ENCODE measurements at regions not wholly inside any gene's neighbourhood (a gene's known extent, or its start where the extent isn't known, plus 50 kb on each side); places are given as distances from the start of the nearest gene placed in this dataset.

DNA sequence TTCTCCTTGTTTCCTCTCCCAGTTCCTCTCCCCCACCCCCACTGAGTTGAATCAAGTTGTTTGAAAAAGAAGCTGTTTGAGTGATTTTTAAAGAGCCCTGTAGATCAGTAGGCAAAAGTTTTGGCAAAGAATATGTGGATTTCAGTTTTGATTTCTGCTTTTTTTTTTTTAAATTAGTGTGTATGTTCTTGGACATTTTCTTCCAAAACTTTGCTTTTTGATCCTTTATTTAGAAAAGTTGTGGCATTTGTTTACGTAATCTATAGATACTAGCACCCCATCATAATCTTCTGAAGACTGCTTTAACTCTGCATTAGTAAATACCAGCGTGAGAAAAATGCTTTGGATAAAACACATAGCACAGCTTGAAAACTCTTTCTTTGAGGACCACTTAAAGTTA is 190.3 kb upstream of the SEL1L start:
- Histone ChIP-seq H3K36me3 (ENCODE audit: insufficient read depth, low read length) (no peaks in the 10 kb centered on the region), H3K9me3 (ENCODE audit: low read length) (no peaks in the 10 kb centered on the region), H3K27ac (ENCODE audit: low read depth, low read length, poor library complexity, severe bottlenecking) (no peak overlapping the region), H2AFZ (ENCODE audit: low read length) (no peak overlapping the region), H3K9me2 (ENCODE audit: low read depth, low read length) (no peaks in the 10 kb centered on the region), H3K79me2 (ENCODE audit: insufficient read depth, low read length) (no peaks in the 10 kb centered on the region), H3K4me2 (ENCODE audit: low read length) (no peak overlapping the region), H3K4me3 (ENCODE audit: low read depth, low read length, poor library complexity, severe bottlenecking) (no peak overlapping the region), H3K4me1 (ENCODE audit: insufficient read depth, low read length, severe bottlenecking) (no peaks in the 10 kb centered on the region), H4K20me1 (ENCODE audit: insufficient read depth, low read length) (no peaks in the 10 kb centered on the region), H3K9ac (ENCODE audit: low read length) (no peak overlapping the region), H3K27me3 (ENCODE audit: insufficient read depth, low read length) (no peaks in the 10 kb centered on the region), H3F3A (ENCODE audit: insufficient read depth, low read length) (no peaks in the 10 kb centered on the region)
- TF ChIP-seq, protein P1, sequence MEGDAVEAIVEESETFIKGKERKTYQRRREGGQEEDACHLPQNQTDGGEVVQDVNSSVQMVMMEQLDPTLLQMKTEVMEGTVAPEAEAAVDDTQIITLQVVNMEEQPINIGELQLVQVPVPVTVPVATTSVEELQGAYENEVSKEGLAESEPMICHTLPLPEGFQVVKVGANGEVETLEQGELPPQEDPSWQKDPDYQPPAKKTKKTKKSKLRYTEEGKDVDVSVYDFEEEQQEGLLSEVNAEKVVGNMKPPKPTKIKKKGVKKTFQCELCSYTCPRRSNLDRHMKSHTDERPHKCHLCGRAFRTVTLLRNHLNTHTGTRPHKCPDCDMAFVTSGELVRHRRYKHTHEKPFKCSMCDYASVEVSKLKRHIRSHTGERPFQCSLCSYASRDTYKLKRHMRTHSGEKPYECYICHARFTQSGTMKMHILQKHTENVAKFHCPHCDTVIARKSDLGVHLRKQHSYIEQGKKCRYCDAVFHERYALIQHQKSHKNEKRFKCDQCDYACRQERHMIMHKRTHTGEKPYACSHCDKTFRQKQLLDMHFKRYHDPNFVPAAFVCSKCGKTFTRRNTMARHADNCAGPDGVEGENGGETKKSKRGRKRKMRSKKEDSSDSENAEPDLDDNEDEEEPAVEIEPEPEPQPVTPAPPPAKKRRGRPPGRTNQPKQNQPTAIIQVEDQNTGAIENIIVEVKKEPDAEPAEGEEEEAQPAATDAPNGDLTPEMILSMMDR (IDR thresholded peaks at IDR 0.05; ENCODE audit: low read length): no peak
- no peak for TF ChIP-seq EZH2 (IDR thresholded peaks at IDR 0.05; ENCODE audit: borderline replicate concordance, low read length)

DNA sequence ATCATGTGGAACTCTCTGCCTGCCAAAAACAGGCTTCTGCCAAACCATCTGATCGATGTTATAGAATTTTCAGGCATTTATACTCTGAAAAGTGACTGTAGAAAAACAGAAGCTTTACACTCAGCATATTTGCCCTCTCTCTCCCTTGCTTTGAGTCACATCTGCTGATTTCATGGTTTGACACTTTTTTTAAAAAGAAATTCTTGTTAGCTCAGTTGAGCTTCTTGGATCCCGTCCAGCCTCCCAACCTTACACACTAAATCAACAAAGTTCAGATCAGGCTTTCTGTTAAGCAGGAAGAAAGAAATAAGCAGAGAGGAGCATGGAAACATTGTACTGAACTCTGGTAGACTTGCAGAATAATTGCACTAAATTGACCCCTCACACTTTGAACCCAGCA is 193.6 kb upstream of the SEL1L start:
- H3K4me2 ChIP-seq (ENCODE audit: low read length): no peak overlapping the region
- H2AFZ ChIP-seq (ENCODE audit: low read length): no peak overlapping the region
- TF ChIP-seq, protein P1 (IDR thresholded peaks at IDR 0.05; ENCODE audit: low read length): no peak
- TF ChIP-seq EZH2 (IDR thresholded peaks at IDR 0.05; ENCODE audit: borderline replicate concordance, low read length): no peak

DNA sequence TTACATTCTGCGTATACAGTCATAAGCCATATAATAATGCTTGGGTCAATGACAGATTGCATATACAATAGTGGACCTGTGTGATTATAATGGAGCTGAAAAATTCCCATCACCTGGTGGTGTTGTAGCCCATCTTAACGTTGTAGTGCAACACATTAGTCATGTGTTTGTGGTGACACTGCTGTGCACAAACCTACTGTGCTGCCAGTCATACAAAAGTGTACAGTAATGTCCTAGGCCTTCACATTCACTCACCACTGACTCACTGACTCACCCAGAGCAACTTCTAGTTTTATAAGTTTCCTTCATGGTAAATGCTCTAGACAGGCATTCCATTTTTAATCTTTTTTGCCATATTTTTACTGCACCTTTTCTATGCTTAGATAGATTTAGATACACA is 194.8 kb upstream of the SEL1L start:
- Histone ChIP-seq H3K4me2 (ENCODE audit: low read length) (no peak overlapping the region), H3K9ac (ENCODE audit: low read length) (no peak overlapping the region), H3K9me2 (ENCODE audit: low read depth, low read length) (no peaks in the 10 kb centered on the region), H3K27me3 (ENCODE audit: insufficient read depth, low read length) (no peaks in the 10 kb centered on the region), H3K4me1 (ENCODE audit: insufficient read depth, low read length, severe bottlenecking) (no peaks in the 10 kb centered on the region), H3K79me2 (ENCODE audit: insufficient read depth, low read length) (no peaks in the 10 kb centered on the region), H3K4me3 (ENCODE audit: low read depth, low read length, poor library complexity, severe bottlenecking) (no peak overlapping the region), H3K36me3 (ENCODE audit: insufficient read depth, low read length) (no peaks in the 10 kb centered on the region), H3F3A (ENCODE audit: insufficient read depth, low read length) (no peaks in the 10 kb centered on the region), H2AFZ (ENCODE audit: low read length) (no peak overlapping the region), H4K20me1 (ENCODE audit: insufficient read depth, low read length) (no peaks in the 10 kb centered on the region), H3K9me3 (ENCODE audit: low read length) (no peaks in the 10 kb centered on the region), H3K27ac (ENCODE audit: low read depth, low read length, poor library complexity, severe bottlenecking) (no peak overlapping the region)
- TF ChIP-seq, protein P1 (IDR thresholded peaks at IDR 0.05; ENCODE audit: low read length): no peak
- TF ChIP-seq EZH2 (IDR thresholded peaks at IDR 0.05; ENCODE audit: borderline replicate concordance, low read length): no peak

More for the DNA sequence above, 193.6 kb upstream of the SEL1L start:
- Histone ChIP-seq H3K4me1 (ENCODE audit: insufficient read depth, low read length, severe bottlenecking) (no peaks in the 10 kb centered on the region), H4K20me1 (ENCODE audit: insufficient read depth, low read length) (no peaks in the 10 kb centered on the region), H3F3A (ENCODE audit: insufficient read depth, low read length) (no peaks in the 10 kb centered on the region), H3K9me3 (ENCODE audit: low read length) (no peaks in the 10 kb centered on the region), H3K27ac (ENCODE audit: low read depth, low read length, poor library complexity, severe bottlenecking) (no peak overlapping the region), H3K27me3 (ENCODE audit: insufficient read depth, low read length) (no peaks in the 10 kb centered on the region), H3K36me3 (ENCODE audit: insufficient read depth, low read length) (no peaks in the 10 kb centered on the region), H3K9ac (ENCODE audit: low read length) (no peak overlapping the region), H3K9me2 (ENCODE audit: low read depth, low read length) (no peaks in the 10 kb centered on the region), H3K4me3 (ENCODE audit: low read depth, low read length, poor library complexity, severe bottlenecking) (no peak overlapping the region), H3K79me2 (ENCODE audit: insufficient read depth, low read length) (no peaks in the 10 kb centered on the region)
